BLaER1 treated with 17β-estradiol and CSF1 and Interleukin-3, amounts not matched to agents 10 nM and 100 nM (cell line): ENCODE measurements at regions not wholly inside any gene's neighbourhood (a gene's known extent, or its start where the extent isn't known, plus 50 kb on each side); places are given as distances from the start of the nearest gene placed in this dataset.

Experiments
- H3K27ac ChIP-seq, 11 experiments: shearing (Covaris generic); formaldehyde crosslinking; 2 replicates each; pipeline ENCODE4 v1.8.1; 2022
- H3K27me3 ChIP-seq, 11 experiments: shearing (Covaris generic); formaldehyde crosslinking; 2 replicates each; pipeline ENCODE4 v1.8.1; 2022
- H3K36me3 ChIP-seq, 11 experiments: shearing (Covaris generic); formaldehyde crosslinking; 2 replicates each; pipeline ENCODE4 v1.8.1; 2022
- H3K4me1 ChIP-seq, 10 experiments: shearing (Covaris generic); formaldehyde crosslinking; 2 replicates each; pipeline ENCODE4 v1.8.1; 2022
- H3K4me2 ChIP-seq, 11 experiments: shearing (Covaris generic); formaldehyde crosslinking; 2 replicates each; pipeline ENCODE4 v1.8.1; 2022
- H3K4me3 ChIP-seq, 10 experiments: shearing (Covaris generic); formaldehyde crosslinking; 2 replicates each; pipeline ENCODE4 v1.8.1; 2022
- H3K9ac ChIP-seq, 11 experiments: shearing (Covaris generic); formaldehyde crosslinking; 2 replicates each; pipeline ENCODE4 v1.8.1; 2022
- H3K9me3 ChIP-seq, 11 experiments: shearing (Covaris generic); formaldehyde crosslinking; replicated peaks in 1 of 11; 2 replicates each; pipeline ENCODE4 v1.8.1; 2022
- H4K20me1 ChIP-seq, 11 experiments: shearing (Covaris generic); formaldehyde crosslinking; 2 replicates each; pipeline ENCODE4 v1.8.1; 2022
- Cebpa-rat ChIP-seq, 11 experiments: shearing (Covaris generic); IDR thresholded peaks; 2 replicates each; pipeline ENCODE4 v1.8.1; 2022

GRCh38 chr1:175894581-175894980, 151.2 kb upstream of the TNR start:
- H3K27me3 ChIP-seq, result no peaks in the 10 kb centered on the region

DNA sequence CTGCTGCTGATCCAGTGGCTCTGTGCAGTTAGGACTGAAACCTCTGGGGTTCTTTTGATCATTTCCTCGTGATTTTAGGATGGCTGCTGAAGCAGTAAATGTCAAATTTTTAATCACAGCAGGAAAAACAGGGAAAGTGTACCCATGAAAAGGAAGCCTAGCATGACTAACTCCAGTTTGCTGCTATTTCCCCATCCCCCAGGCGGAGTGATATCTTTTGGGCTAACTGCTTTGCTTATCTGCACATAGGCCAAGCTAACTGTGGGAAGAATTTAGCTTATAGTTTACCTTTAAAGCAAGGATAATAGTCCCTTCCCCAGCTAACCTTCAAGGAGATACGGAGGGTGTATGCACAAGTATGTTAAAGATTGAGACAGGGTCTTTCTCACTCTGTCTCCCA, 149.8 kb upstream of the TNR start:
- Histone ChIP-seq H4K20me1 (no peaks in the 10 kb centered on the region; a peak in 1 of 22 replicates), H3K4me3 (no peak overlapping the region; a peak in 1 of 20 replicates), H3K9ac (no peak overlapping the region), H3K9me3 (peaks cover 14 to 33% (median 21%) of the 10 kb centered on the region in 11 experiments), H3K27me3 (no peaks in the 10 kb centered on the region), H3K27ac (peak overlapping the region in 3 of 11 experiments; percentile 12 to 36 (median 13); a peak in 4 of 22 replicates), H3K36me3 (peaks cover 0 to 9% (median 0%) of the 10 kb centered on the region in 11 experiments; a peak in 2 of 22 replicates), H3K4me1 (peaks cover 13 to 36% (median 24%) of the 10 kb centered on the region in 10 experiments; a peak in 18 of 20 replicates), H3K4me2 (peak overlapping the region; percentile 1 to 73 (median 62); a peak in 17 of 22 replicates)
- no peak for TF ChIP-seq Cebpa-rat (IDR thresholded peaks at IDR 0.05)

More at GRCh38 chr1:175894581-175894980, 151.2 kb upstream of the TNR start:
- Histone ChIP-seq H3K9ac (no peak overlapping the region), H3K4me3 (no peak overlapping the region), H3K36me3 (peaks cover 0 to 9% (median 0%) of the 10 kb centered on the region in 11 experiments; a peak in 2 of 22 replicates), H3K9me3 (peaks cover 14 to 33% (median 21%) of the 10 kb centered on the region in 11 experiments), H3K4me1 (peaks cover 13 to 36% (median 24%) of the 10 kb centered on the region in 10 experiments; a peak in 18 of 20 replicates), H3K27ac (no peak overlapping the region), H3K4me2 (peak overlapping the region in 5 of 11 experiments; percentile 62 to 70 (median 68); a peak in 4 of 22 replicates), H4K20me1 (no peaks in the 10 kb centered on the region; a peak in 1 of 22 replicates)
- no peak for TF ChIP-seq Cebpa-rat (IDR thresholded peaks at IDR 0.05)

GRCh38 chr1:175892686-175893085, 149.3 kb upstream of the TNR start:
- Histone ChIP-seq H3K36me3 (peaks cover 0 to 9% (median 0%) of the 10 kb centered on the region in 11 experiments; a peak in 2 of 22 replicates), H4K20me1 (no peaks in the 10 kb centered on the region; a peak in 1 of 22 replicates), H3K4me3 (no peak overlapping the region), H3K9ac (no peak overlapping the region), H3K27me3 (no peaks in the 10 kb centered on the region), H3K4me2 (peak overlapping the region in 7 of 11 experiments; percentile 41 to 73 (median 65); a peak in 12 of 22 replicates), H3K4me1 (peaks cover 13 to 36% (median 24%) of the 10 kb centered on the region in 10 experiments; a peak in 18 of 20 replicates), H3K9me3 (peaks cover 14 to 33% (median 21%) of the 10 kb centered on the region in 11 experiments), H3K27ac (no peak overlapping the region; a peak in 1 of 22 replicates)
- TF ChIP-seq Cebpa-rat (IDR thresholded peaks at IDR 0.05), result no peak

- peaks cover 14 to 33% (median 21%) of the 10 kb centered on the region in 11 experiments for H3K9me3 ChIP-seq
- peaks cover 13 to 36% (median 24%) of the 10 kb centered on the region in 10 experiments; a peak in 18 of 20 replicates for H3K4me1 ChIP-seq
- no peaks in the 10 kb centered on the region for H3K27me3 ChIP-seq
- H4K20me1 ChIP-seq, result no peaks in the 10 kb centered on the region; a peak in 1 of 22 replicates
- peak overlapping the region in 5 of 11 experiments; percentile 20 to 68 (median 62); a peak in 7 of 22 replicates for H3K4me2 ChIP-seq
- H3K27ac ChIP-seq, result no peak overlapping the region
- peaks cover 0 to 9% (median 0%) of the 10 kb centered on the region in 11 experiments; a peak in 2 of 22 replicates for H3K36me3 ChIP-seq
- no peak for TF ChIP-seq Cebpa-rat (IDR thresholded peaks at IDR 0.05)
- H3K4me3 ChIP-seq, result no peak overlapping the region
- H3K9ac ChIP-seq, result no peak overlapping the region
Observed at GRCh38 chr1:175891783-175892309, 148.5 kb upstream of the TNR start.

DNA sequence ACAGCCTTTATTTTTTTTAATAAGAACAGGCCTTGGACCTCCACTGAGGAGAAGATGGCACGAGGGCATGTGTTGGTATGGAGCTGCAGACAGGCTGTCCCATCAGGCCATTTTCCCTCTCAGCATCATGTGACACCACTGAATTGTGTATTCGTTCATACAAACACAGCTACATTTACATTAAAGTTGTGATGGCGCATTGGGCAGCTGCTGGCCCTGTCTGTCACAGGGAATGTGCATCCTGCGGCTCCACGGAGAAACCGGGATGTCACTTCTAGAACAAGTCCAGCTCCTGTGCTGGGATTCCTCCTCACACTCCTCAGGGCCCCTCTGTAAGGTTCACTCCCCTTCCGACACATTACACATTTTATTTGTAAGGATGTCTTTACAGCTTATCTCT, 147.6 kb upstream of the TNR start:
- peaks cover 11 to 30% (median 20%) of the 10 kb centered on the region in 11 experiments for H3K9me3 ChIP-seq
- TF ChIP-seq Cebpa-rat (IDR thresholded peaks at IDR 0.05), result no peak
- no peak overlapping the region for H3K4me2 ChIP-seq
- no peaks in the 10 kb centered on the region for H3K27me3 ChIP-seq
- no peaks in the 10 kb centered on the region; a peak in 1 of 22 replicates for H4K20me1 ChIP-seq
- no peak overlapping the region for H3K9ac ChIP-seq
- H3K36me3 ChIP-seq, result peaks cover 0 to 8% (median 0%) of the 10 kb centered on the region in 11 experiments; a peak in 1 of 22 replicates
- H3K27ac ChIP-seq, result no peak overlapping the region
- H3K4me1 ChIP-seq, result peaks cover 13 to 36% (median 24%) of the 10 kb centered on the region in 10 experiments; a peak in 18 of 20 replicates
- no peak overlapping the region for H3K4me3 ChIP-seq

GRCh38 chr1:175889848-175890247, 146.5 kb upstream of the TNR start:
- no peaks in the 10 kb centered on the region; a peak in 1 of 22 replicates for H4K20me1 ChIP-seq
- H3K4me2 ChIP-seq, result no peak overlapping the region
- H3K27me3 ChIP-seq, result no peaks in the 10 kb centered on the region
- peaks cover 13 to 36% (median 24%) of the 10 kb centered on the region in 10 experiments; a peak in 18 of 20 replicates for H3K4me1 ChIP-seq
- H3K36me3 ChIP-seq, result no peaks in the 10 kb centered on the region
- TF ChIP-seq Cebpa-rat (IDR thresholded peaks at IDR 0.05), result no peak
- H3K27ac ChIP-seq, result no peak overlapping the region
- H3K4me3 ChIP-seq, result no peak overlapping the region
- H3K9me3 ChIP-seq, result peaks cover 2 to 19% (median 9%) of the 10 kb centered on the region in 11 experiments; a peak in 17 of 22 replicates
- H3K9ac ChIP-seq, result no peak overlapping the region

- H4K20me1 ChIP-seq, result no peaks in the 10 kb centered on the region; a peak in 1 of 22 replicates
- no peak overlapping the region for H3K9ac ChIP-seq
- H3K36me3 ChIP-seq, result no peaks in the 10 kb centered on the region
- peaks cover 0 to 15% (median 8%) of the 10 kb centered on the region in 11 experiments; a peak in 11 of 22 replicates for H3K9me3 ChIP-seq
- no peaks in the 10 kb centered on the region for H3K27me3 ChIP-seq
- no peak overlapping the region for H3K4me3 ChIP-seq
- peaks cover 11 to 31% (median 19%) of the 10 kb centered on the region in 10 experiments; a peak in 18 of 20 replicates for H3K4me1 ChIP-seq
- no peak for TF ChIP-seq Cebpa-rat (IDR thresholded peaks at IDR 0.05)
- no peak overlapping the region for H3K4me2 ChIP-seq
- no peak overlapping the region for H3K27ac ChIP-seq
Observed at GRCh38 chr1:175888996-175889395, 145.6 kb upstream of the TNR start.

GRCh38 chr1:175887981-175888428, 144.6 kb upstream of the TNR start:
- Histone ChIP-seq H3K36me3 (no peaks in the 10 kb centered on the region), H3K27ac (no peak overlapping the region), H3K27me3 (no peaks in the 10 kb centered on the region), H3K9me3 (peaks cover 0 to 13% (median 8%) of the 10 kb centered on the region in 11 experiments; a peak in 11 of 22 replicates), H4K20me1 (no peaks in the 10 kb centered on the region; a peak in 1 of 22 replicates), H3K4me3 (no peak overlapping the region), H3K4me2 (no peak overlapping the region), H3K9ac (no peak overlapping the region), H3K4me1 (peaks cover 1 to 21% (median 9%) of the 10 kb centered on the region in 10 experiments; a peak in 16 of 20 replicates)
- no peak for TF ChIP-seq Cebpa-rat (IDR thresholded peaks at IDR 0.05)

- Histone ChIP-seq H3K36me3 (no peaks in the 10 kb centered on the region), H3K27me3 (no peaks in the 10 kb centered on the region), H3K27ac (no peak overlapping the region), H3K4me1 (peaks cover 0 to 16% (median 7%) of the 10 kb centered on the region in 10 experiments; a peak in 8 of 20 replicates), H3K4me3 (no peak overlapping the region), H4K20me1 (no peaks in the 10 kb centered on the region; a peak in 1 of 22 replicates), H3K4me2 (no peak overlapping the region), H3K9me3 (peaks cover 0 to 8% (median 4%) of the 10 kb centered on the region in 11 experiments; a peak in 11 of 22 replicates), H3K9ac (no peak overlapping the region)
- no peak for TF ChIP-seq Cebpa-rat (IDR thresholded peaks at IDR 0.05)
Observed at GRCh38 chr1:175887521-175887920, 144.1 kb upstream of the TNR start.
